C4-2B (cell line): ENCODE measurements at regions not wholly inside any gene's neighbourhood (a gene's known extent, or its start where the extent isn't known, plus 50 kb on each side); places are given as distances from the start of the nearest gene placed in this dataset.

Source experiments
- H3K27ac ChIP-seq: fragments of 450-650 bp; 2 replicates; pipeline ENCODE4 v1.5.1; 2017
- ZFX ChIP-seq: fragments of 450-650 bp; IDR thresholded peaks from 2 replicates; pipeline ENCODE4 v1.6.1; 2017
- TF ChIP-seq, protein P1 (sequence below): fragments of 450-650 bp; conservative IDR thresholded peaks from 2 replicates; pipeline ENCODE4 v1.5.1; 2017; ENCODE audit warnings: mild to moderate bottlenecking

- TF ChIP-seq, protein P1, sequence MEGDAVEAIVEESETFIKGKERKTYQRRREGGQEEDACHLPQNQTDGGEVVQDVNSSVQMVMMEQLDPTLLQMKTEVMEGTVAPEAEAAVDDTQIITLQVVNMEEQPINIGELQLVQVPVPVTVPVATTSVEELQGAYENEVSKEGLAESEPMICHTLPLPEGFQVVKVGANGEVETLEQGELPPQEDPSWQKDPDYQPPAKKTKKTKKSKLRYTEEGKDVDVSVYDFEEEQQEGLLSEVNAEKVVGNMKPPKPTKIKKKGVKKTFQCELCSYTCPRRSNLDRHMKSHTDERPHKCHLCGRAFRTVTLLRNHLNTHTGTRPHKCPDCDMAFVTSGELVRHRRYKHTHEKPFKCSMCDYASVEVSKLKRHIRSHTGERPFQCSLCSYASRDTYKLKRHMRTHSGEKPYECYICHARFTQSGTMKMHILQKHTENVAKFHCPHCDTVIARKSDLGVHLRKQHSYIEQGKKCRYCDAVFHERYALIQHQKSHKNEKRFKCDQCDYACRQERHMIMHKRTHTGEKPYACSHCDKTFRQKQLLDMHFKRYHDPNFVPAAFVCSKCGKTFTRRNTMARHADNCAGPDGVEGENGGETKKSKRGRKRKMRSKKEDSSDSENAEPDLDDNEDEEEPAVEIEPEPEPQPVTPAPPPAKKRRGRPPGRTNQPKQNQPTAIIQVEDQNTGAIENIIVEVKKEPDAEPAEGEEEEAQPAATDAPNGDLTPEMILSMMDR = no peak
- no peak for TF ChIP-seq ZFX
- no peak overlapping the region for H3K27ac ChIP-seq
These were observed 373.9 kb upstream of the NFE2L3 start for GRCh38 chr7:25777969-25778708.

DNA sequence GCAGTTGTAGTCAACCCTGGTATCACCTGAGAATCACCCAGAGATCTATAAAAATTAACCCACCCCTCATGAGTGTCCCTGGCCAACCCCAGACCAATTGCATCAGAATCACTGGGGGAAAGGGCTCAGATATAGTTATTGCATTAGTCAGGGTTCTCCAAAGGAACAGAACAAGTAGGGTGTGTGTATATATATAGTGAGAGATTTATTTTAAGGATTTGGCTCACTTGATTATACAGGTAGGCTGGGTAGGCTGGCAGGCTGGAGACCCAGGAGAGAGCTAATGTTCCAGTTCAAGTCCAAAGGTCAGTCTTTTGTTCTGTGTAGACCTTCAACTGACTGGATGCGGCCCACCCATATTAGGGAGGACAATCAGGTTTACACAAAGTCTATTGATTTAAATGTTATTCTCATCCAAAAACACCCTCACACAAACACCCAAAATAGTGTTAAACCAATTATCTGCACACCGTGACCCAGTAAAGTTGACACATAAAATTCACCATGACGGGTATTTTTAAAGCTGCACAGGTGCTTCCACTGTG is 372.9 kb upstream of the NFE2L3 start:
- TF ChIP-seq ZFX = no peak
- TF ChIP-seq, protein P1 = no peak
- H3K27ac ChIP-seq = no peak overlapping the region

DNA sequence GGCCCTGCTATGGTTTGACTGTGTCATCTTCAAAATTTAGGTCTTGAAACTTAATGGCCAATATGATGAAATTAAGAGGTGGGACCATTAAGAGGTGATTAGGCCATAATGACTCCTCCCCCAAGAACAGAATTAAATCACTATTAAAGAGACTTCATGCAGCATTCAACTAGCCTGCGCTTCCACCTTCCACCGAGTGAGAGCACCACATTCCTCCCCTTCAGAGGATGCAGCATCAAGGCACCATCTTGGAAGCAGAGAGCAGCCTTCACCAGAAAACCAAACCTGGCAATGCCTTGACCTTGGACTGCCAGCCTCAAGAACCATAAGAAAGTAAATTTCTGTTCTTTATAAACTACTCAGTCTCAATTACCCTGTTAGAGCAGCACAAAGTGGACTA is 371.1 kb upstream of the NFE2L3 start:
- H3K27ac ChIP-seq = no peak overlapping the region
- TF ChIP-seq, protein P1 = no peak
- TF ChIP-seq ZFX = no peak

DNA sequence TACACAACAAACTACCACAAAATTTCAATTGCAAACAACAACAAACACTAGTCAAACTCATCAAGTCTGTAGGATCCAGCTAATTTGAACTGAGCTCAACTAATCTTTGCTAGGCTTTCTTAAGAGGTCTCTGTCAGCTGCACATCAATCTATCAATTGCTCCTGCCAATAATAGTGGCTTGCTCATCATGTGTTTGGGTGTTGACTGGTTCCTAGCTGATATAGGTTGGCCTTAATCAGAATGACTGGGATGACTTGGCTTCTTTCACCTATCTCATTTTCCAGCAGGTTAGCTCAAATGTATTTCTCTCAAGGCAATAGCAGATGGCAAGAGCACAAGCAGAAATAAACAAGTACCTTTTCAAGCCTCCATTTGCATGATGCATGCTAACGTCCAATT is 370.3 kb upstream of the NFE2L3 start:
- no peak overlapping the region for H3K27ac ChIP-seq
- TF ChIP-seq, protein P1 = no peak
- TF ChIP-seq ZFX = no peak

DNA sequence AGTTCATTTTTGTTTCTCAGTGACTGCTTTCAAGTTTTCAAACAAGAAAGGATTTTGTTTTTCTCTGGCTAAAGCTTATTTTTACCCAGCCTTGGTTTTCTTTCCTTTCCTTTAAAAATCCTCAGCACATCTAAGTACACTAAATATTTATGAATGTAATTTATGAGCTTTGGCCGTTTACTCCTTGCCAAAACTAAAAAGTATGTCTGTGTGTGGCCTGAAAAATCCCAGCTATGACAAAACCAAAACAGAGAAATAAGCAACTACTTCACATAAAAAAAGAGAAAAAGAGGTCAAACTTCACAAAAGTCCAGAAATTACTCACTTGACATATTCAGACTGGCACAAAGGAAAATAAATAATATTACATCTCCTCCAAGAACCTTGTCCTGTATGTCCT is 365.1 kb upstream of the NFE2L3 start:
- TF ChIP-seq, protein P1 = no peak
- no peak for TF ChIP-seq ZFX
- H3K27ac ChIP-seq = no peak overlapping the region

GRCh38 chr7:25787336-25787735 is 364.7 kb upstream of the NFE2L3 start:
- H3K27ac ChIP-seq = no peak overlapping the region

GRCh38 chr7:25788371-25788770 is 363.6 kb upstream of the NFE2L3 start:
- H3K27ac ChIP-seq = no peak overlapping the region
- TF ChIP-seq ZFX = no peak
- TF ChIP-seq, protein P1 = no peak

More at GRCh38 chr7:25787336-25787735, 364.7 kb upstream of the NFE2L3 start:
- TF ChIP-seq ZFX = no peak
- TF ChIP-seq, protein P1 = no peak
